WTC11 (cell line): ENCODE measurements at regions not wholly inside any gene's neighbourhood (a gene's known extent, or its start where the extent isn't known, plus 50 kb on each side); places are given as distances from the start of the nearest gene placed in this dataset.

Source experiments
- JUN ChIP-seq: sonication (generic); formaldehyde crosslinking; IDR thresholded peaks from 2 replicates; pipeline ENCODE4 v1.8.0; 2023; ENCODE audit warnings: mild to moderate bottlenecking, missing genetic modification reagents
- MAX ChIP-seq: sonication (generic); formaldehyde crosslinking; IDR thresholded peaks from 2 replicates; pipeline ENCODE4 v1.8.0; 2022; ENCODE audit warnings: mild to moderate bottlenecking, missing genetic modification reagents
- USF2 ChIP-seq: sonication (generic); formaldehyde crosslinking; IDR thresholded peaks from 2 replicates; pipeline ENCODE4 v1.8.1; 2023; ENCODE audit warnings: mild to moderate bottlenecking, missing genetic modification reagents, moderate library complexity
- TF ChIP-seq, protein P1 (sequence below): fragments of 200-600 bp; IDR thresholded peaks from 2 replicates; pipeline ENCODE4 v1.8.0; 2022; ENCODE audit warnings: antibody characterized with exemption
- TF ChIP-seq, protein P2 (sequence below): sonication (generic); formaldehyde crosslinking; IDR thresholded peaks from 2 replicates; pipeline ENCODE4 v1.8.1; 2022; ENCODE audit warnings: mild to moderate bottlenecking, moderate library complexity, missing genetic modification reagents

DNA sequence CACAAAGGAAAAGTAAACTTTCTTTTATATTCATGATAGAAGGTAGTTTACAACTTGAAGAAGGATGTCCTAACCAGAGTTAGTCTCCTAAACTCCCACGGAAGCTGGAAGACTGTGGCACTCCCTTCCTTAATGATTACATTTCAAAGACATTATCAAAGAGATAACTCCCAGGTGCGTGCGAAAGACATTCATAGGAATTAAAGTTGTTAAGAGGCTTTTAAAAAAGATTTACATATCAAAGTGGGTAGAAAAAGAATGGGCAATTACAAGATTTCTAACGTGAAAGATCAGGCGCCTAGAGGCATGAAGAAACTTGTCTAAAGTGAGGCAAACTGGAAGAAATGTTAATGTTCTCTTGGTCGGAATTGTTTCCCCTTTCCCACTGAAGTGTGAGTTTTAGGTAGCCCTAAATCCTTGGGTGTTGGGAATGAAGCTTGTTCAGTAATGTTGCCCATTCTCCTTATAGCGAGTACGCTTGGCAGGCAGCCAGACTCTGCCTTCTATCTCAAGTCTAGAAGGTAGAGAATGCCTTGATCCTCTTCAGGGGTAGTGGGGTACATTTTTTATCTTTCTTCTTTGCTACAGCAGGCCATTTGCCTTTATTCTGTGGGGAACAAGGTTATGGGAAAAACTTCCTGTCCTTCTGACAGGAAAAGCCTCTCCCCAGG lies 642.0 kb downstream of the SLC6A15 start:
- TF ChIP-seq, protein P1, sequence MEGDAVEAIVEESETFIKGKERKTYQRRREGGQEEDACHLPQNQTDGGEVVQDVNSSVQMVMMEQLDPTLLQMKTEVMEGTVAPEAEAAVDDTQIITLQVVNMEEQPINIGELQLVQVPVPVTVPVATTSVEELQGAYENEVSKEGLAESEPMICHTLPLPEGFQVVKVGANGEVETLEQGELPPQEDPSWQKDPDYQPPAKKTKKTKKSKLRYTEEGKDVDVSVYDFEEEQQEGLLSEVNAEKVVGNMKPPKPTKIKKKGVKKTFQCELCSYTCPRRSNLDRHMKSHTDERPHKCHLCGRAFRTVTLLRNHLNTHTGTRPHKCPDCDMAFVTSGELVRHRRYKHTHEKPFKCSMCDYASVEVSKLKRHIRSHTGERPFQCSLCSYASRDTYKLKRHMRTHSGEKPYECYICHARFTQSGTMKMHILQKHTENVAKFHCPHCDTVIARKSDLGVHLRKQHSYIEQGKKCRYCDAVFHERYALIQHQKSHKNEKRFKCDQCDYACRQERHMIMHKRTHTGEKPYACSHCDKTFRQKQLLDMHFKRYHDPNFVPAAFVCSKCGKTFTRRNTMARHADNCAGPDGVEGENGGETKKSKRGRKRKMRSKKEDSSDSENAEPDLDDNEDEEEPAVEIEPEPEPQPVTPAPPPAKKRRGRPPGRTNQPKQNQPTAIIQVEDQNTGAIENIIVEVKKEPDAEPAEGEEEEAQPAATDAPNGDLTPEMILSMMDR: no peak
- TF ChIP-seq MAX (CRISPR knock-in tag) (no peak), JUN (CRISPR knock-in tag) (no peak), USF2 (CRISPR knock-in tag) (no peak)
- TF ChIP-seq, protein P2, sequence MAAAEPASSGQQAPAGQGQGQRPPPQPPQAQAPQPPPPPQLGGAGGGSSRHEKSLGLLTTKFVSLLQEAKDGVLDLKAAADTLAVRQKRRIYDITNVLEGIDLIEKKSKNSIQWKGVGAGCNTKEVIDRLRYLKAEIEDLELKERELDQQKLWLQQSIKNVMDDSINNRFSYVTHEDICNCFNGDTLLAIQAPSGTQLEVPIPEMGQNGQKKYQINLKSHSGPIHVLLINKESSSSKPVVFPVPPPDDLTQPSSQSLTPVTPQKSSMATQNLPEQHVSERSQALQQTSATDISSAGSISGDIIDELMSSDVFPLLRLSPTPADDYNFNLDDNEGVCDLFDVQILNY: no peak
